ENCODE measurements at regions not wholly inside any gene's neighbourhood (a gene's known extent, or its start where the extent isn't known, plus 50 kb on each side); places are given as distances from the start of the nearest gene placed in this dataset.

GRCh38 chr6:140879946-140880345 is 1252.8 kb upstream of the GJE1 start:
- TF ChIP-seq POLR2A (IDR thresholded peaks at IDR 0.05) (no peak), CTCF (IDR thresholded peaks at IDR 0.05) (no peak), POLR2AphosphoS5 (IDR thresholded peaks at IDR 0.05) (no peak)
